BE2C (cell line): ENCODE measurements at regions not wholly inside any gene's neighbourhood (a gene's known extent, or its start where the extent isn't known, plus 50 kb on each side); places are given as distances from the start of the nearest gene placed in this dataset.
A peak's percentile ranks its signal among the peaks of the same experiment; 100 is the strongest.
"Not testable (repeated sequence)": the region's sequence is repeated elsewhere in the genome, so short reads cannot be mapped to it uniquely, and the experiment has no call there.

Source experiments
- DNase-seq: peaks from one replicate; pipeline ENCODE4 v3.0.0-alpha.2; 2020
- H3K27me3 ChIP-seq: fragments of 250-450 bp; sonication (Bioruptor Pico); 2 replicates; pipeline ENCODE4 v1.5.1; 2020; ENCODE audit warnings: mild to moderate bottlenecking
- H3K36me3 ChIP-seq: fragments of 250-450 bp; sonication (Bioruptor Pico); 2 replicates; pipeline ENCODE4 v1.5.1; 2020; ENCODE audit warnings: mild to moderate bottlenecking
- H3K4me1 ChIP-seq: fragments of 250-450 bp; sonication (Bioruptor Pico); 2 replicates; pipeline ENCODE4 v1.5.1; 2020
- H3K4me3 ChIP-seq: 2 replicates; pipeline ENCODE4 v1.5.1; 2011; ENCODE audit warnings: low read depth, low read length
- H3K9me3 ChIP-seq: fragments of 250-450 bp; sonication (Bioruptor Pico); 2 replicates; pipeline ENCODE4 v1.5.1; 2020
- CTCF ChIP-seq: IDR thresholded peaks from 2 replicates; pipeline ENCODE4 v1.5.1; 2012; ENCODE audit warnings: mild to moderate bottlenecking, low read depth, low read length

- Histone ChIP-seq H3K4me3 (no peak overlapping the region), H3K36me3 (no peaks in the 10 kb centered on the region), H3K9me3 (no peaks in the 10 kb centered on the region), H3K27me3 (peaks cover 8% of the 10 kb centered on the region), H3K4me1 (no peaks in the 10 kb centered on the region)
- no peak for DNase-seq
- no peak for TF ChIP-seq CTCF
These were observed 98.4 kb downstream of the ANKRD10 start for GRCh38 chr13:110816500-110816899.

GRCh38 chr13:110817143-110817542 is 97.7 kb downstream of the ANKRD10 start:
- no peak for TF ChIP-seq CTCF
- DNase-seq = no peak
- Histone ChIP-seq H3K4me3 (no peak overlapping the region), H3K36me3 (no peaks in the 10 kb centered on the region), H3K9me3 (no peaks in the 10 kb centered on the region), H3K4me1 (no peaks in the 10 kb centered on the region), H3K27me3 (peaks cover 4% of the 10 kb centered on the region; the same call in 1 of the 2 replicates)

GRCh38 chr13:110818747-110819146 is 96.1 kb downstream of the ANKRD10 start:
- Histone ChIP-seq H3K4me3 (no peak overlapping the region), H3K9me3 (no peaks in the 10 kb centered on the region), H3K4me1 (no peaks in the 10 kb centered on the region), H3K27me3 (no peaks in the 10 kb centered on the region), H3K36me3 (no peaks in the 10 kb centered on the region)
- TF ChIP-seq CTCF = no peak
- DNase-seq = no peak

GRCh38 chr13:110819203-110820014 is 95.5 kb downstream of the ANKRD10 start:
- H3K36me3 ChIP-seq = no peaks in the 10 kb centered on the region

GRCh38 chr13:110820322-110820721 is 94.5 kb downstream of the ANKRD10 start:
- DNase-seq = no peak
- no peaks in the 10 kb centered on the region for H3K36me3 ChIP-seq
- no peaks in the 10 kb centered on the region for H3K9me3 ChIP-seq
- H3K4me3 ChIP-seq = no peak overlapping the region
- no peak for TF ChIP-seq CTCF
- no peaks in the 10 kb centered on the region for H3K4me1 ChIP-seq
- no peaks in the 10 kb centered on the region for H3K27me3 ChIP-seq

More at GRCh38 chr13:110819203-110820014, 95.5 kb downstream of the ANKRD10 start:
- Histone ChIP-seq H3K9me3 (no peaks in the 10 kb centered on the region), H3K4me1 (no peaks in the 10 kb centered on the region), H3K27me3 (no peaks in the 10 kb centered on the region), H3K4me3 (no peak overlapping the region)
- DNase-seq = peak; percentile 71
- TF ChIP-seq CTCF = peak; percentile 99

- not testable (repeated sequence) for H3K36me3 ChIP-seq, DNase-seq, H3K27me3 ChIP-seq, H3K9me3 ChIP-seq, H3K4me3 ChIP-seq, H3K4me1 ChIP-seq
These were observed 92.8 kb downstream of the ANKRD10 start for GRCh38 chr13:110821837-110822668.
